HFFc6 (cell line): ENCODE measurements at regions not wholly inside any gene's neighbourhood (a gene's known extent, or its start where the extent isn't known, plus 50 kb on each side); places are given as distances from the start of the nearest gene placed in this dataset.

Experiments
- DNase-seq: peaks from one replicate; pipeline ENCODE4 v3.0.0-alpha.2; 2018
- H3K27ac Mint-ChIP-seq: 2 replicates; pipeline ENCODE4 v1.8.0; 2020; ENCODE audit warnings: mild to moderate bottlenecking, mixed read lengths
- H3K27me3 Mint-ChIP-seq: 2 replicates; pipeline ENCODE4 v1.8.0; 2021; ENCODE audit warnings: mild to moderate bottlenecking, moderate library complexity, mixed read lengths; ENCODE audit not compliant: insufficient read depth
- H3K36me3 Mint-ChIP-seq: 2 replicates; pipeline ENCODE4 v1.8.0; 2021; ENCODE audit warnings: low read depth, mixed read lengths
- H3K4me1 Mint-ChIP-seq: 2 replicates; pipeline ENCODE4 v1.8.0; 2020; ENCODE audit warnings: low read depth, mixed read lengths
- H3K4me3 Mint-ChIP-seq: 2 replicates; pipeline ENCODE4 v1.8.0; 2020; ENCODE audit warnings: mild to moderate bottlenecking, moderate library complexity, mixed read lengths
- H3K9me3 Mint-ChIP-seq: 2 replicates; pipeline ENCODE4 v1.8.0; 2020; ENCODE audit warnings: mild to moderate bottlenecking, mixed read lengths
- CTCF ChIP-seq: fragments of 200-600 bp; sonication (generic); IDR thresholded peaks from 2 replicates; pipeline ENCODE4 v1.5.0; 2021; ENCODE audit warnings: antibody characterized with exemption, mild to moderate bottlenecking

DNA sequence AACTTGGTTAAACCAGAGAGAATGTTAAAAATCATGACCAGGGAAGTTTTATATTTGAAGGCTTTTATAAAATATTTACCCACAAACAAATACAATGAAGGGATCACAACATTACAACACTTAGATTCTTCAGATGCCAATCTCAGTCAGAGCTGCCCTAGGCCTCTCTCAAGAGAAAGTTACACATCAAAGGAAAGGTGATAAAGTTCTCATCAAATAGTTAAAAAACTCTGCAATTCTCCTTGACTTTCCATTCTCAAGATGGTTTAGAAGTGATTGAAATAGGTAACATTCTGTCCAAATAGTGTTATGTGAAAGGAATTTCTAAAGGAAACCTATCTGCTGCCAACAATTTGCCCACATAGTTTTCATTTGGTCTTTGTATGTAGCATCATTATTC is 1115.2 kb upstream of the MIR17HG start:
- no peak for TF ChIP-seq CTCF
- DNase-seq: no peak
- Mint-ChIP-seq H3K4me1 (no peaks in the 10 kb centered on the region), H3K27ac (no peak overlapping the region), H3K4me3 (no peak overlapping the region), H3K27me3 (peaks cover 12% of the 10 kb centered on the region; the same call in 1 of the 2 replicates), H3K9me3 (no peaks in the 10 kb centered on the region), H3K36me3 (no peaks in the 10 kb centered on the region)

DNA sequence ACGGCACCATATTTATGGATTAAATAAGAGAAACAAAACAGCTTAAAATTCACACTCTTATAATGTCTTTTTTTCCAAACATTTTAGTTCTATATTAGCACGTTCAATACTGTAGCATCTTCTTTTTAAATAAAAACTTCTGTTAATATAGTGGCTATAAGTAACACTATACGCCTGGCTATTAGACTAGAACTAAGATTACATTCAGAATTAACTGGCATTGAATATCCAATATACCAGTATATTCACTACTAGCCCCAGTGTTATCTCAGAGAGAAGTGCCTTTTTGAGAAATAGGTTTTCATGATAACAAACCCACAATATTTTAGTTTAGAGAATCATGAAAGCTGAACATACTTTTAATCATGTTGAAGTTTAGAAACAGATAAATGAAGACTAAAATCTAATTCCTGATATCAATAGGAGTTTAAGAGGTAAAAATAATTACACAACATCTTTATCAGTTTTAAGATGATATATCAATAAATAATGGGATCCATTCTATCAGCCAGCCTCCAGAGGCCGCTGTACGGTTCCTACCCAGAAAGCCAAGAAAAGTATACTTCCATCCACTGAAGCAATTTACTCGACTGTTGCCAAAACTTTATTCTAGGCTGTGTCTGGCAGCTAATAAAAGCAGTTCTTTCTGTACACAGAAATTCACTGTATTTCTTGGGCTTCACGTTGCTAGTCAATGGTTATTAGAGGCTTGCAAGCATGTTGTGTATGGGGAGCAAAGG is 1113.4 kb upstream of the MIR17HG start:
- TF ChIP-seq CTCF: peak; percentile 53
- peaks cover 7% of the 10 kb centered on the region for H3K4me1 Mint-ChIP-seq
- no peak for DNase-seq
- H3K27ac Mint-ChIP-seq: no peak overlapping the region
- H3K36me3 Mint-ChIP-seq: no peaks in the 10 kb centered on the region
- peak overlapping the region; percentile 12; the same call in 1 of the 2 replicates for H3K4me3 Mint-ChIP-seq
- H3K27me3 Mint-ChIP-seq: peaks cover 12% of the 10 kb centered on the region; the same call in 1 of the 2 replicates
- H3K9me3 Mint-ChIP-seq: no peaks in the 10 kb centered on the region

- Mint-ChIP-seq H3K4me3 (no peak overlapping the region), H3K27ac (no peak overlapping the region), H3K27me3 (peaks cover 9% of the 10 kb centered on the region; the same call in 1 of the 2 replicates), H3K36me3 (no peaks in the 10 kb centered on the region), H3K9me3 (no peaks in the 10 kb centered on the region), H3K4me1 (peaks cover 7% of the 10 kb centered on the region)
- no peak for TF ChIP-seq CTCF
- DNase-seq: no peak
These were observed 1109.6 kb upstream of the MIR17HG start for GRCh38 chr13:90237852-90238251.

GRCh38 chr13:90238413-90238812 is 1109.1 kb upstream of the MIR17HG start:
- Mint-ChIP-seq H3K36me3 (no peaks in the 10 kb centered on the region), H3K4me1 (peaks cover 7% of the 10 kb centered on the region), H3K27ac (no peak overlapping the region), H3K9me3 (no peaks in the 10 kb centered on the region), H3K4me3 (no peak overlapping the region), H3K27me3 (peaks cover 9% of the 10 kb centered on the region; the same call in 1 of the 2 replicates)
- TF ChIP-seq CTCF: no peak
- DNase-seq: no peak

DNA sequence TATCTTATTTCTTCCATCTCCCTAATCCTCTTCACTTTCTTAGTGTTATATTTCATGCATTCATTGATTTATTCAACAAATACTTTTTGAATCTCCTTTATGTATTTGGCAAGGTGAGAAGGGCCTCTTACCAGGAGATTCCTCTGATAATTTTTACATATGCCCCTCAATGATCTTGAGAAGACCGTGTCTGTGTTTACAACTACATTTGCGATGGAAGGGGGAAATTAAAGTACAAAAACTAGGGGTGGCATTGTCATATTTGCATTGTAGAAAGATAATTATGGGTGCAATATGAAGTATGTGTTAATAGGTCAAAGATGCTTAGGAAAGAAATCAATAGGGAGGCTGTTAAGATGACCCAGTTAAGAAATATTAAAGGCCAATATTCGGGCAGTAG is 1108.4 kb upstream of the MIR17HG start:
- TF ChIP-seq CTCF: no peak
- H3K36me3 Mint-ChIP-seq: no peaks in the 10 kb centered on the region
- peaks cover 7% of the 10 kb centered on the region for H3K4me1 Mint-ChIP-seq
- H3K27ac Mint-ChIP-seq: no peak overlapping the region
- no peaks in the 10 kb centered on the region for H3K9me3 Mint-ChIP-seq
- no peak overlapping the region for H3K4me3 Mint-ChIP-seq
- no peak for DNase-seq
- peaks cover 9% of the 10 kb centered on the region; the same call in 1 of the 2 replicates for H3K27me3 Mint-ChIP-seq
